ENCODE measurements at regions not wholly inside any gene's neighbourhood (a gene's known extent, or its start where the extent isn't known, plus 50 kb on each side); places are given as distances from the start of the nearest gene placed in this dataset.
"Not testable (repeated sequence)": the region's sequence is repeated elsewhere in the genome, so short reads cannot be mapped to it uniquely, and the experiment has no call there.

DNA sequence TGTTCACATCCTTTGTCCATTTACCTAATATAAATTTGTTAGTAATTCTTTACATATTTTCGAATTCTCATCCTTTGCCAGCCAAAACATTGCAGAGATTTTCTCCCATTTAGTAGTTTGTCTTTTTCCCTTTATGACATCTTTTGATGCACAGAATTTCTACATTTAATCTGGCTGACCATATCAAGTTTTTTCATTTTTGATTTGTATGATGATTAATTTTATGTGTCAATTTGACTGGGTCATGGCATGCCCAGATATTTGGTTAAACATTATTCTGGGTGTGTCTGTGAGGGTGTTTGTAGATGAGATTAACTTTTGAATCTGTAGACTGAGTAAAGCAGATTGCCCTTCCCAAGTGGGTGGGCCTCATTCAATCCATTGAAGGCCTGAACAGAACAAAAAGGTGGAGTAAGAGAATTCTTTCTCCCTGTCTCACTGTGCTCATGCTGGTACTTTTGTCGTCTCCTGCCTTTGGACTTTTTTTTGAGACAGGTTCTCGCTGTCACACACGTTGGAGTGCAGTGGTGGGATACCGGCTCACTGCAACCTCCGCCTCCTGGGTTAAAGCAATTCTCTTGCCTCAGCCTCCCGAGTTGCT, 72.1 kb upstream of the EPB41L1 start:
- Histone ChIP-seq H3K9me3 (ENCODE audit: control insufficient read depth in 4 of 4, low read length in 3 of 4) (peaks cover 0 to 3% (median 0%) of the 10 kb centered on the region in 4 donors), H3K27ac (ENCODE audit: low read depth in 1 of 2, low read length in 2 of 2) (no peak overlapping the region), H3K4me3 (ENCODE audit: low read depth in 1 of 3, low read length in 3 of 3) (no peak overlapping the region), H3K36me3 (ENCODE audit: control insufficient read depth in 4 of 4, insufficient read depth in 3 of 4, low read depth in 1 of 4, low read length in 3 of 4) (no peaks in the 10 kb centered on the region), H3K9ac (ENCODE audit: low read depth in 1 of 2, low read length in 2 of 2) (no peak overlapping the region), H3K4me1 (ENCODE audit: control insufficient read depth in 4 of 4, insufficient read depth in 4 of 4, low read length in 3 of 4) (no peaks in the 10 kb centered on the region), H3K27me3 (ENCODE audit: control insufficient read depth in 4 of 4, insufficient read depth in 4 of 4, low read length in 3 of 4) (no peaks in the 10 kb centered on the region)
- DNase-seq (ENCODE audit: low spot score) = no peak
- WGBS = 90% methylated on average over 7 of the region's 7 CpGs
- no peak for TF ChIP-seq MAX (IDR thresholded peaks at IDR 0.05)
- no peak for TF ChIP-seq YY1 (IDR thresholded peaks at IDR 0.05)
- TF ChIP-seq NR2F2 (IDR thresholded peaks at IDR 0.05) = no peak
- TF ChIP-seq, protein P1, sequence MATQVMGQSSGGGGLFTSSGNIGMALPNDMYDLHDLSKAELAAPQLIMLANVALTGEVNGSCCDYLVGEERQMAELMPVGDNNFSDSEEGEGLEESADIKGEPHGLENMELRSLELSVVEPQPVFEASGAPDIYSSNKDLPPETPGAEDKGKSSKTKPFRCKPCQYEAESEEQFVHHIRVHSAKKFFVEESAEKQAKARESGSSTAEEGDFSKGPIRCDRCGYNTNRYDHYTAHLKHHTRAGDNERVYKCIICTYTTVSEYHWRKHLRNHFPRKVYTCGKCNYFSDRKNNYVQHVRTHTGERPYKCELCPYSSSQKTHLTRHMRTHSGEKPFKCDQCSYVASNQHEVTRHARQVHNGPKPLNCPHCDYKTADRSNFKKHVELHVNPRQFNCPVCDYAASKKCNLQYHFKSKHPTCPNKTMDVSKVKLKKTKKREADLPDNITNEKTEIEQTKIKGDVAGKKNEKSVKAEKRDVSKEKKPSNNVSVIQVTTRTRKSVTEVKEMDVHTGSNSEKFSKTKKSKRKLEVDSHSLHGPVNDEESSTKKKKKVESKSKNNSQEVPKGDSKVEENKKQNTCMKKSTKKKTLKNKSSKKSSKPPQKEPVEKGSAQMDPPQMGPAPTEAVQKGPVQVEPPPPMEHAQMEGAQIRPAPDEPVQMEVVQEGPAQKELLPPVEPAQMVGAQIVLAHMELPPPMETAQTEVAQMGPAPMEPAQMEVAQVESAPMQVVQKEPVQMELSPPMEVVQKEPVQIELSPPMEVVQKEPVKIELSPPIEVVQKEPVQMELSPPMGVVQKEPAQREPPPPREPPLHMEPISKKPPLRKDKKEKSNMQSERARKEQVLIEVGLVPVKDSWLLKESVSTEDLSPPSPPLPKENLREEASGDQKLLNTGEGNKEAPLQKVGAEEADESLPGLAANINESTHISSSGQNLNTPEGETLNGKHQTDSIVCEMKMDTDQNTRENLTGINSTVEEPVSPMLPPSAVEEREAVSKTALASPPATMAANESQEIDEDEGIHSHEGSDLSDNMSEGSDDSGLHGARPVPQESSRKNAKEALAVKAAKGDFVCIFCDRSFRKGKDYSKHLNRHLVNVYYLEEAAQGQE (IDR thresholded peaks at IDR 0.05) = no peak
- no peak for TF ChIP-seq TAF1 (conservative IDR thresholded peaks at IDR 0.05)

- H3K9me3 ChIP-seq (ENCODE audit: control insufficient read depth in 4 of 4, low read length in 3 of 4); H3K27ac ChIP-seq (ENCODE audit: low read depth in 1 of 2, low read length in 2 of 2): not testable (repeated sequence)
- WGBS = 71% methylated on average over 4 of the region's 4 CpGs
Measured at GRCh38 chr20:36083200-36083599, 71.3 kb upstream of the EPB41L1 start.

DNA sequence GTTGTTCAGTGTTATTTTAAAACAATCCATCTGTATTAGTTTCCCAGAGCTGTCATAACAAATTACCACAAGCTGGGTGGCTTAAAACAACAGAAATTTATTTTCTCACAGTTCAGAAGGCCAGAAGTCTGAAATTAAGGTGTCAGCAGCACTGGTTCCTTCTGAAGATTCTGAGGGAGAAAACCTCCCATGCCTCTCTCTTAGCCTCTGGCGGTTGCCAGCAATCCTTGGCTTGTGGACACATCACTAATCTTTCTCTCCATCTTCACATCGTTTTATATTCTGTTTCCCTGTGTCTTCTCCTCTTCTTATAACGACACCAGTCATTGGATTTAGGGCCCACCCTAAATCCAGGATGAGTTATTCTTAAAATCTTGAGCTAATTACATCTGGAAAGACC, 70.2 kb upstream of the EPB41L1 start:
- Histone ChIP-seq H3K9ac (ENCODE audit: low read depth in 1 of 2, low read length in 2 of 2) (no peak overlapping the region), H3K27ac (ENCODE audit: low read depth in 1 of 2, low read length in 2 of 2) (no peak overlapping the region), H3K27me3 (ENCODE audit: control insufficient read depth in 4 of 4, insufficient read depth in 4 of 4, low read length in 3 of 4) (no peaks in the 10 kb centered on the region), H3K4me1 (ENCODE audit: control insufficient read depth in 4 of 4, insufficient read depth in 4 of 4, low read length in 3 of 4) (no peaks in the 10 kb centered on the region), H3K36me3 (ENCODE audit: control insufficient read depth in 4 of 4, insufficient read depth in 3 of 4, low read depth in 1 of 4, low read length in 3 of 4) (no peaks in the 10 kb centered on the region), H3K9me3 (ENCODE audit: control insufficient read depth in 4 of 4, low read length in 3 of 4) (peaks cover 0 to 3% (median 0%) of the 10 kb centered on the region in 4 donors), H3K4me3 (ENCODE audit: low read depth in 1 of 3, low read length in 3 of 3) (no peak overlapping the region)
- TF ChIP-seq, protein P1 (IDR thresholded peaks at IDR 0.05) = no peak
- no peak for TF ChIP-seq FOXA1 (IDR thresholded peaks at IDR 0.05)
- no peak for DNase-seq (ENCODE audit: low spot score)
- 90% methylated on average over 3 of the region's 3 CpGs for WGBS

More at GRCh38 chr20:36083200-36083599, 71.3 kb upstream of the EPB41L1 start:
- not testable (repeated sequence) for H3K36me3 ChIP-seq (ENCODE audit: control insufficient read depth in 4 of 4, insufficient read depth in 3 of 4, low read depth in 1 of 4, low read length in 3 of 4); H3K4me1 ChIP-seq (ENCODE audit: control insufficient read depth in 4 of 4, insufficient read depth in 4 of 4, low read length in 3 of 4); H3K9ac ChIP-seq (ENCODE audit: low read depth in 1 of 2, low read length in 2 of 2); H3K27me3 ChIP-seq (ENCODE audit: control insufficient read depth in 4 of 4, insufficient read depth in 4 of 4, low read length in 3 of 4); H3K4me3 ChIP-seq (ENCODE audit: low read depth in 1 of 3, low read length in 3 of 3); DNase-seq (ENCODE audit: low spot score)
